Activated CD4-positive, alpha-beta T cell treated with anti-CD3 and anti-CD28 coated beads for 48 hours (primary cell): ENCODE measurements at regions not wholly inside any gene's neighbourhood (a gene's known extent, or its start where the extent isn't known, plus 50 kb on each side); places are given as distances from the start of the nearest gene placed in this dataset.

Experiments
- DNase-seq: peaks from one replicate; pipeline ENCODE4 v3.0.0-alpha.2; 2020

GRCh38 chr15:94001255-94001801 lies 230.0 kb upstream of the MCTP2 start:
- DNase-seq: no peak

- no peak for DNase-seq
Measured at GRCh38 chr15:94000606-94001005, 230.8 kb upstream of the MCTP2 start.

GRCh38 chr15:93997071-93997658 lies 234.2 kb upstream of the MCTP2 start:
- no peak for DNase-seq

- DNase-seq: no peak
Measured at GRCh38 chr15:93989440-93989998, 241.8 kb upstream of the MCTP2 start.

GRCh38 chr15:93987068-93987467 lies 244.3 kb upstream of the MCTP2 start:
- DNase-seq: peak; percentile 30

GRCh38 chr15:93986400-93986984 lies 244.9 kb upstream of the MCTP2 start:
- no peak for DNase-seq

- no peak for DNase-seq
Measured at GRCh38 chr15:93985925-93986324, 245.4 kb upstream of the MCTP2 start.

- DNase-seq: no peak
Measured at GRCh38 chr15:93985176-93985575, 246.2 kb upstream of the MCTP2 start.

GRCh38 chr15:93983526-93983925 lies 247.8 kb upstream of the MCTP2 start:
- DNase-seq: no peak

- DNase-seq: no peak
Measured at GRCh38 chr15:93982226-93982727, 249.1 kb upstream of the MCTP2 start.

- DNase-seq: no peak
Measured at GRCh38 chr15:93981706-93982105, 249.7 kb upstream of the MCTP2 start.

GRCh38 chr15:93980261-93980911 lies 251.0 kb upstream of the MCTP2 start:
- DNase-seq: no peak

- no peak for DNase-seq
Measured at GRCh38 chr15:93974804-93975481, 256.4 kb upstream of the MCTP2 start.

- no peak for DNase-seq
Measured at GRCh38 chr15:93973287-93973686, 258.1 kb upstream of the MCTP2 start.

- no peak for DNase-seq
Measured at GRCh38 chr15:93968773-93969172, 262.6 kb upstream of the MCTP2 start.

- no peak for DNase-seq
Measured at GRCh38 chr15:93965304-93965908, 266.0 kb upstream of the MCTP2 start.

- no peak for DNase-seq
Measured at GRCh38 chr15:93954985-93955571, 276.3 kb upstream of the MCTP2 start.

- DNase-seq: no peak
Measured at GRCh38 chr15:93948726-93949125, 282.6 kb upstream of the MCTP2 start.

- no peak for DNase-seq
Measured at GRCh38 chr15:93943586-93943985, 287.8 kb upstream of the MCTP2 start.

GRCh38 chr15:93942269-93942694 lies 289.1 kb upstream of the MCTP2 start:
- no peak for DNase-seq

GRCh38 chr15:93941697-93942096 lies 289.7 kb upstream of the MCTP2 start:
- no peak for DNase-seq

- DNase-seq: no peak
Measured at GRCh38 chr15:93940226-93940625, 291.1 kb upstream of the MCTP2 start.
